BJ (cell line): ENCODE measurements at regions not wholly inside any gene's neighbourhood (a gene's known extent, or its start where the extent isn't known, plus 50 kb on each side); places are given as distances from the start of the nearest gene placed in this dataset.

Experiments used
- CTCF ChIA-PET: fragments of 350-600 bp; formaldehyde crosslinking; extraction: SDS; loops from one replicate; lab custom pipeline; 2021; ENCODE audit warnings: antibody characterized with exemption, inconsistent platforms; lab: Yijun Ruan, JAX
- POLR2A ChIA-PET: fragments of 300-600 bp; sonication (Branson Sonifier 250); formaldehyde crosslinking; extraction: SDS; loops from one replicate; lab custom pipeline; 2021; ENCODE audit warnings: antibody characterized with exemption; lab: Charles Lee
- DNase-seq: peaks from one replicate; pipeline ENCODE4 v3.0.0-alpha.2; 2011; ENCODE audit warnings: low read depth
- H3K27me3 ChIP-seq: 2 replicates; pipeline ENCODE4 v1.6.0; 2011; ENCODE audit warnings: low read length; ENCODE audit not compliant: control insufficient read depth, insufficient read depth
- H3K36me3 ChIP-seq: 2 replicates; pipeline ENCODE4 v1.5.1; 2011; ENCODE audit warnings: low read length; ENCODE audit not compliant: control insufficient read depth, insufficient read depth
- H3K4me3 ChIP-seq: 2 replicates; pipeline ENCODE4 v1.5.1; 2011; ENCODE audit warnings: low read depth, mild to moderate bottlenecking, control low read depth, low read length
- CTCF ChIP-seq: IDR thresholded peaks from 2 replicates; pipeline ENCODE4 v1.5.1; 2011; ENCODE audit warnings: low read depth, mild to moderate bottlenecking, control low read depth, inconsistent platforms, low read length, moderate library complexity; ENCODE audit not compliant: insufficient read depth

- H3K27me3 ChIP-seq = no peaks in the 10 kb centered on the region
- ChIA-PET CTCF (no interaction called here), POLR2A (no interaction called here)
- no peak overlapping the region for H3K4me3 ChIP-seq
- TF ChIP-seq CTCF = no peak
- peaks cover 1% of the 10 kb centered on the region for H3K36me3 ChIP-seq
- no peak for DNase-seq
Observed at GRCh38 chr14:100988411-100988900, 84.9 kb upstream of the RTL1 start.

GRCh38 chr14:100988956-100989355 is 85.4 kb upstream of the RTL1 start:
- DNase-seq = no peak
- ChIA-PET CTCF (no interaction called here), POLR2A (no interaction called here)
- Histone ChIP-seq H3K27me3 (no peaks in the 10 kb centered on the region), H3K4me3 (no peak overlapping the region), H3K36me3 (peaks cover 1% of the 10 kb centered on the region)
- TF ChIP-seq CTCF = no peak

GRCh38 chr14:100989924-100990323 is 86.4 kb upstream of the RTL1 start:
- ChIA-PET CTCF (no interaction called here), POLR2A (no interaction called here)
- TF ChIP-seq CTCF = no peak

GRCh38 chr14:100994082-100994481 is 90.6 kb upstream of the RTL1 start:
- ChIA-PET POLR2A (no interaction called here), CTCF (no interaction called here)
- H3K4me3 ChIP-seq = no peak overlapping the region
- H3K27me3 ChIP-seq = no peaks in the 10 kb centered on the region
- no peak for DNase-seq
- 0 out of 2 replicates have a peak, but pooled peaks cover 1% of the 10 kb centered on the region for H3K36me3 ChIP-seq
- TF ChIP-seq CTCF = no peak

More at GRCh38 chr14:100989924-100990323, 86.4 kb upstream of the RTL1 start:
- no peak for DNase-seq
- Histone ChIP-seq H3K4me3 (no peak overlapping the region), H3K36me3 (no peaks in the 10 kb centered on the region; the same call in 1 of the 2 replicates), H3K27me3 (no peaks in the 10 kb centered on the region)

- CTCF ChIA-PET = no interaction called here
- no peak for TF ChIP-seq CTCF
- Histone ChIP-seq H3K36me3 (0 out of 2 replicates have a peak, but pooled peaks cover 1% of the 10 kb centered on the region), H3K4me3 (no peak overlapping the region), H3K27me3 (no peaks in the 10 kb centered on the region)
- POLR2A ChIA-PET = interaction anchor here (0.5 kb wide), 1 partner anchor 1078 kb away, joined by 8 read pairs; no protein-coding TSS in a partner anchor
- no peak for DNase-seq
Observed at GRCh38 chr14:100994756-100995330, 91.3 kb upstream of the RTL1 start.
